ENCODE measurements at regions not wholly inside any gene's neighbourhood (a gene's known extent, or its start where the extent isn't known, plus 50 kb on each side); places are given as distances from the start of the nearest gene placed in this dataset.

DNA sequence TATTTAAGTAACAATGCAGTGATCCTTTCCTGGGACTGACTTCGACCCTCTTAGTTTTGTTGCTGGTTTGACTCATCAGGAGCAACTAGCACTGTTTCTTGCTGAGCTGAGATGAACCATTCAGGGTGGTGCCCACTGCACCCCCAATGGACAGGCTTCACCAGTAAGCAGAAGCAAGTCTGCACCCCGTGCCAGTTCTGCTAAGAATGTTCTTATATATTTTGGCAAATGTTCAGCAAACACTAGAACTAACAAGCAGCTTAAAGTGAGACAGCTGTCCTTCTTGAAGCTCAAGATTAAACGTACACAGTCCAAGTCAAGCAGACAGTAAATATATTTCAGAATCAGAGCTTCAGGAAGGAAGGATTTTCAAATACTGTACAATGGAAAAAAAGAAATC is 561.3 kb upstream of the CDH4 start:
- H3K27ac ChIP-seq (ENCODE audit: low read depth, low read length), result no peak overlapping the region
- no peaks in the 10 kb centered on the region for H3K9me3 ChIP-seq (ENCODE audit: insufficient read depth, low read length)
- no peak overlapping the region for H2AFZ ChIP-seq (ENCODE audit: low read depth, low read length, severe bottlenecking)
- no peak overlapping the region for H3K9ac ChIP-seq (ENCODE audit: low read length)
- no peaks in the 10 kb centered on the region for H3F3A ChIP-seq (ENCODE audit: insufficient read depth)
- no peaks in the 10 kb centered on the region for H3K27me3 ChIP-seq (ENCODE audit: low read length)
- TF ChIP-seq EZH2phosphoT487 (conservative IDR thresholded peaks at IDR 0.05; ENCODE audit: low read length) (no peak), CTCF (IDR thresholded peaks at IDR 0.05; ENCODE audit: insufficient read depth, low read length, poor library complexity, severe bottlenecking) (no peak)
- no peaks in the 10 kb centered on the region for H3K9me2 ChIP-seq (replicated peaks; ENCODE audit: insufficient read depth, low read length)
- H3K4me3 ChIP-seq (ENCODE audit: insufficient read depth, low read length, poor library complexity, severe bottlenecking), result no peak overlapping the region
- no peaks in the 10 kb centered on the region for H3K36me3 ChIP-seq (ENCODE audit: low read length)
- H3K4me2 ChIP-seq (ENCODE audit: low read depth, low read length, poor library complexity, severe bottlenecking), result no peak overlapping the region
- no peaks in the 10 kb centered on the region for H3K79me2 ChIP-seq (ENCODE audit: insufficient read depth, low read length)
- H4K20me1 ChIP-seq (ENCODE audit: low read depth, low read length), result no peaks in the 10 kb centered on the region

GRCh38 chr20:60691966-60692615 is 560.0 kb upstream of the CDH4 start:
- Histone ChIP-seq H3K9me3 (ENCODE audit: insufficient read depth, low read length) (no peaks in the 10 kb centered on the region), H3K4me2 (ENCODE audit: low read depth, low read length, poor library complexity, severe bottlenecking) (no peak overlapping the region), H3K27me3 (ENCODE audit: low read length) (no peaks in the 10 kb centered on the region), H3K9me2 (replicated peaks; ENCODE audit: insufficient read depth, low read length) (no peaks in the 10 kb centered on the region), H3F3A (ENCODE audit: insufficient read depth) (no peaks in the 10 kb centered on the region), H4K20me1 (ENCODE audit: low read depth, low read length) (no peaks in the 10 kb centered on the region), H3K79me2 (ENCODE audit: insufficient read depth, low read length) (no peaks in the 10 kb centered on the region), H3K4me3 (ENCODE audit: insufficient read depth, low read length, poor library complexity, severe bottlenecking) (no peak overlapping the region), H3K27ac (ENCODE audit: low read depth, low read length) (no peak overlapping the region), H3K36me3 (ENCODE audit: low read length) (no peaks in the 10 kb centered on the region), H2AFZ (ENCODE audit: low read depth, low read length, severe bottlenecking) (no peak overlapping the region), H3K9ac (ENCODE audit: low read length) (no peak overlapping the region)
- TF ChIP-seq EZH2phosphoT487 (conservative IDR thresholded peaks at IDR 0.05; ENCODE audit: low read length) (no peak), CTCF (IDR thresholded peaks at IDR 0.05; ENCODE audit: insufficient read depth, low read length, poor library complexity, severe bottlenecking) (no peak)

- no peaks in the 10 kb centered on the region for H3K36me3 ChIP-seq (ENCODE audit: low read length)
- no peak for TF ChIP-seq EZH2phosphoT487 (conservative IDR thresholded peaks at IDR 0.05; ENCODE audit: low read length)
- TF ChIP-seq CTCF (IDR thresholded peaks at IDR 0.05; ENCODE audit: insufficient read depth, low read length, poor library complexity, severe bottlenecking), result no peak
- H4K20me1 ChIP-seq (ENCODE audit: low read depth, low read length), result no peaks in the 10 kb centered on the region
- H3K27me3 ChIP-seq (ENCODE audit: low read length), result no peaks in the 10 kb centered on the region
- no peak overlapping the region for H3K4me2 ChIP-seq (ENCODE audit: low read depth, low read length, poor library complexity, severe bottlenecking)
- H3K9me2 ChIP-seq (replicated peaks; ENCODE audit: insufficient read depth, low read length), result no peaks in the 10 kb centered on the region
- H3F3A ChIP-seq (ENCODE audit: insufficient read depth), result no peaks in the 10 kb centered on the region
- no peak overlapping the region for H3K9ac ChIP-seq (ENCODE audit: low read length)
- H2AFZ ChIP-seq (ENCODE audit: low read depth, low read length, severe bottlenecking), result no peak overlapping the region
- H3K9me3 ChIP-seq (ENCODE audit: insufficient read depth, low read length), result no peaks in the 10 kb centered on the region
- no peaks in the 10 kb centered on the region for H3K79me2 ChIP-seq (ENCODE audit: insufficient read depth, low read length)
- H3K4me3 ChIP-seq (ENCODE audit: insufficient read depth, low read length, poor library complexity, severe bottlenecking), result no peak overlapping the region
- no peak overlapping the region for H3K27ac ChIP-seq (ENCODE audit: low read depth, low read length)
Observed at GRCh38 chr20:60693496-60694133, 558.4 kb upstream of the CDH4 start.
